ENCODE measurements at regions not wholly inside any gene's neighbourhood (a gene's known extent, or its start where the extent isn't known, plus 50 kb on each side); places are given as distances from the start of the nearest gene placed in this dataset.
A peak's percentile ranks its signal among the peaks of the same experiment; 100 is the strongest.
"Not testable (repeated sequence)": the region's sequence is repeated elsewhere in the genome, so short reads cannot be mapped to it uniquely, and the experiment has no call there.

GRCh38 chr3:5480190-5480589 lies 292.7 kb downstream of the EDEM1 start:
- DNase-seq, result no peak

GRCh38 chr3:5485427-5485826 lies 297.9 kb downstream of the EDEM1 start:
- no peak for DNase-seq

- DNase-seq, result no peak
Observed at GRCh38 chr3:5488771-5489170, 301.3 kb downstream of the EDEM1 start.

- no peak for DNase-seq
Observed at GRCh38 chr3:5489536-5489935, 302.0 kb downstream of the EDEM1 start.

GRCh38 chr3:5494905-5495519 lies 307.5 kb downstream of the EDEM1 start:
- DNase-seq, result no peak

- no peak for DNase-seq
Observed at GRCh38 chr3:5497497-5497896, 310.0 kb downstream of the EDEM1 start.

GRCh38 chr3:5498981-5499380 lies 311.5 kb downstream of the EDEM1 start:
- DNase-seq, result peak in 1 of 2 experiments; percentile 79

- peak; percentile 39 to 66 for DNase-seq
Observed at GRCh38 chr3:5499404-5499803, 311.9 kb downstream of the EDEM1 start.

- DNase-seq, result no peak
Observed at GRCh38 chr3:5503136-5503535, 315.6 kb downstream of the EDEM1 start.

GRCh38 chr3:5504135-5504534 lies 316.6 kb downstream of the EDEM1 start:
- DNase-seq, result no peak

- no peak for DNase-seq
Observed at GRCh38 chr3:5505163-5505562, 317.7 kb downstream of the EDEM1 start.

- no peak for DNase-seq
Observed at GRCh38 chr3:5505997-5506396, 318.5 kb downstream of the EDEM1 start.

GRCh38 chr3:5508860-5509259 lies 321.4 kb downstream of the EDEM1 start:
- not testable (repeated sequence) for DNase-seq

GRCh38 chr3:5510300-5510699 lies 322.8 kb downstream of the EDEM1 start:
- peak; percentile 53 to 86 for DNase-seq

GRCh38 chr3:5517921-5518320 lies 330.4 kb downstream of the EDEM1 start:
- DNase-seq, result no peak

GRCh38 chr3:5520237-5520636 lies 332.7 kb downstream of the EDEM1 start:
- DNase-seq, result no peak

- DNase-seq, result no peak
Observed at GRCh38 chr3:5523125-5523524, 335.6 kb downstream of the EDEM1 start.

GRCh38 chr3:5531039-5531438 lies 343.5 kb downstream of the EDEM1 start:
- no peak for DNase-seq

- DNase-seq, result no peak
Observed at GRCh38 chr3:5531741-5532290, 344.3 kb downstream of the EDEM1 start.

- no peak for DNase-seq
Observed at GRCh38 chr3:5540532-5540931, 353.0 kb downstream of the EDEM1 start.

- no peak for DNase-seq
Observed at GRCh38 chr3:5542472-5542871, 355.0 kb downstream of the EDEM1 start.

- no peak for DNase-seq
Observed at GRCh38 chr3:5543047-5543446, 355.5 kb downstream of the EDEM1 start.

- DNase-seq, result no peak
Observed at GRCh38 chr3:5545719-5546118, 358.2 kb downstream of the EDEM1 start.

- DNase-seq, result no peak
Observed at GRCh38 chr3:5553203-5553602, 365.7 kb downstream of the EDEM1 start.

GRCh38 chr3:5554245-5554747 lies 366.8 kb downstream of the EDEM1 start:
- no peak for DNase-seq
